Sigmoid colon (tissue), 6 donors: ENCODE measurements at regions not wholly inside any gene's neighbourhood (a gene's known extent, or its start where the extent isn't known, plus 50 kb on each side); places are given as distances from the start of the nearest gene placed in this dataset.

ENCODE experiments used
- DNase-seq: peaks from one replicate; pipeline ENCODE4 v3.0.0-alpha.2; 2019
- H3K27ac ChIP-seq, 4 donors: fragments of 200-600 bp; sonication (generic); one replicate each; pipeline ENCODE4 v1.5.1; 2016 to 2019; ENCODE audit warnings: mild to moderate bottlenecking in 1 of 4
- H3K27me3 ChIP-seq, 3 donors: fragments of 200-600 bp; sonication (generic); one replicate each; pipeline ENCODE4 v1.5.1; 2019; ENCODE audit warnings: mild to moderate bottlenecking in 1 of 3
- H3K36me3 ChIP-seq, 4 donors: fragments of 200-600 bp; sonication (generic); one replicate each; pipeline ENCODE4 v1.5.1; 2016 to 2019
- H3K4me1 ChIP-seq, 4 donors: fragments of 200-600 bp; sonication (generic); one replicate each; pipeline ENCODE4 v1.5.1; 2017 to 2019
- H3K4me3 ChIP-seq, 4 donors: fragments of 200-600 bp; sonication (generic); one replicate each; pipeline ENCODE4 v1.5.1; 2017 to 2019; ENCODE audit warnings: mild to moderate bottlenecking in 2 of 4, moderate library complexity in 1 of 4
- H3K9me3 ChIP-seq, 4 donors: fragments of 200-600 bp in 3 of 4; sonication (generic) in 3 of 4; one replicate each; pipeline versions ENCODE4 v1.5.1 to v1.6.1; 2013 to 2019
- EP300 ChIP-seq, 4 donors: sonication (generic); formaldehyde crosslinking; IDR thresholded peaks; one replicate each; pipeline ENCODE4 v1.6.1; 2017; ENCODE audit warnings: antibody characterized with exemption in 4 of 4
- POLR2A ChIP-seq, 2 donors: fragments of 450-650 bp; IDR thresholded peaks; one replicate each; pipeline ENCODE4 v1.6.1; 2016; ENCODE audit warnings: antibody characterized with exemption in 2 of 2, mild to moderate bottlenecking in 2 of 2, moderate library complexity in 2 of 2
- POLR2AphosphoS5 ChIP-seq, 4 donors: sonication (generic); formaldehyde crosslinking; IDR thresholded peaks; one replicate each; pipeline ENCODE4 v1.6.1; 2017; ENCODE audit warnings: antibody characterized with exemption in 4 of 4
- WGBS, 2 donors: extraction: QIAGEN DNeasy Blood & Tissue Kit; methylation state at CpG; one replicate each; pipeline ENCODE4 v1.1.7; 2013; 5-methylcytosine and 5-hydroxymethylcytosine counted together
- intact Hi-C: fragments of 100-400 bp; cut with DNase I; formaldehyde crosslinking; loops from one replicate; pipeline ENCODE4 v1.15.1; 2023
- TF ChIP-seq, protein P1 (sequence below), 4 experiments: fragments of 450-650 bp in 3 of 4; fragments of 200-600 bp in 1 of 4; IDR thresholded peaks; one replicate each; pipeline ENCODE4 v1.5.1; 2016 to 2019; ENCODE audit warnings: antibody characterized with exemption in 4 of 4, mild to moderate bottlenecking in 3 of 4, moderate library complexity in 2 of 4
- donor health status: healthy with polysubstance abuse.
- donor health status: healthy.

DNA sequence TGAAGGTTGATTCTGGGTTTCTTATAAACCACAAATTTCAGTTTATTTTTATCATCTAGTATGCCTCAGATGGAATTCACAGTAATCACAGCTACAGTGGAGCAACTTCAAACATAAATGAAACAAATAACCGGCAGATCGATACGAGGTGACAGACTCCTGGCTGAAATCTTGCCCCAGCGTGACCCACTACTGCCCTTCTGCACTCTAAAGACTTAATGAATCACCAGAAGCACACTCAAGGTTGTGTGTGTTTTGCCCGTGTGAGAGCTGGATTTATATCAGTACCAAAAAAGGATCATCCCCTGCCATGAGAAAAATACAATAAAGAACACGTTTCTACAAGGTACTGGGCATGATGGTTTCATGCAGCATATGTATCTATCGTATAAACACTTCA lies 161.7 kb downstream of the KLF12 start:
- TF ChIP-seq, protein P1, sequence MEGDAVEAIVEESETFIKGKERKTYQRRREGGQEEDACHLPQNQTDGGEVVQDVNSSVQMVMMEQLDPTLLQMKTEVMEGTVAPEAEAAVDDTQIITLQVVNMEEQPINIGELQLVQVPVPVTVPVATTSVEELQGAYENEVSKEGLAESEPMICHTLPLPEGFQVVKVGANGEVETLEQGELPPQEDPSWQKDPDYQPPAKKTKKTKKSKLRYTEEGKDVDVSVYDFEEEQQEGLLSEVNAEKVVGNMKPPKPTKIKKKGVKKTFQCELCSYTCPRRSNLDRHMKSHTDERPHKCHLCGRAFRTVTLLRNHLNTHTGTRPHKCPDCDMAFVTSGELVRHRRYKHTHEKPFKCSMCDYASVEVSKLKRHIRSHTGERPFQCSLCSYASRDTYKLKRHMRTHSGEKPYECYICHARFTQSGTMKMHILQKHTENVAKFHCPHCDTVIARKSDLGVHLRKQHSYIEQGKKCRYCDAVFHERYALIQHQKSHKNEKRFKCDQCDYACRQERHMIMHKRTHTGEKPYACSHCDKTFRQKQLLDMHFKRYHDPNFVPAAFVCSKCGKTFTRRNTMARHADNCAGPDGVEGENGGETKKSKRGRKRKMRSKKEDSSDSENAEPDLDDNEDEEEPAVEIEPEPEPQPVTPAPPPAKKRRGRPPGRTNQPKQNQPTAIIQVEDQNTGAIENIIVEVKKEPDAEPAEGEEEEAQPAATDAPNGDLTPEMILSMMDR (IDR thresholded peaks at IDR 0.05), result no peak
- TF ChIP-seq POLR2A (IDR thresholded peaks at IDR 0.05) (no peak), POLR2AphosphoS5 (IDR thresholded peaks at IDR 0.05) (no peak), EP300 (IDR thresholded peaks at IDR 0.05) (no peak)
- H3K9me3 ChIP-seq, result no peaks in the 10 kb centered on the region
- DNase-seq, result no peak
- intact Hi-C loops, result no loop called here
- H3K27ac ChIP-seq, result no peak overlapping the region
- WGBS, 2 donors, result 87 to 94% methylated on average over 7 of the region's 7 CpGs
- H3K27me3 ChIP-seq, result no peaks in the 10 kb centered on the region
- H3K4me3 ChIP-seq, result no peak overlapping the region
- peaks cover 0 to 14% (median 0%) of the 10 kb centered on the region in 4 donors for H3K4me1 ChIP-seq
- no peaks in the 10 kb centered on the region for H3K36me3 ChIP-seq

DNA sequence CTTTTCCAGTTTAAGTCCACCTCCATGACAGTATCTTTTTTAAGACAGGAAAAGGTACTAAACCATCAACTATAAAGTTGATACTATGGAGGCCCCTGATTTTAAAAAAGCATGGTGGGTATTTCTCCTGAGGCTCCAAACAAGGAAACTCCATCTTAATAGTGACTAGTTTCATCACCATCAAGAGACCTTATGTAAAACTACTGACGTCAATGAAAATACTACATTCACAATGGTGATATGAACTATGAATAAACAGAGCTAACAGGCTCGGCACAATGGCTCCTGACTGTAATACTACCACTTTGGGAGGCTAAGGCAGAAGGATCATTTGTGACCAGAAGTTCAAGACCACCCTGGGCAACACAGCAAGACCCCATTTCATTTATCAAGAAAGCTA lies 162.7 kb downstream of the KLF12 start:
- H3K27ac ChIP-seq, result no peak overlapping the region
- TF ChIP-seq POLR2A (IDR thresholded peaks at IDR 0.05), result no peak
- TF ChIP-seq, protein P1 (IDR thresholded peaks at IDR 0.05), result no peak
- TF ChIP-seq POLR2AphosphoS5 (IDR thresholded peaks at IDR 0.05), result no peak
- no peak for TF ChIP-seq EP300 (IDR thresholded peaks at IDR 0.05)
- no peak for DNase-seq
- intact Hi-C loops, result no loop called here
- H3K4me3 ChIP-seq, result no peak overlapping the region
- peaks cover 0 to 14% (median 2%) of the 10 kb centered on the region in 4 donors for H3K4me1 ChIP-seq
- H3K9me3 ChIP-seq, result no peaks in the 10 kb centered on the region
- 93% methylated on average over 2 of the region's 2 CpGs for WGBS, 2 donors
- H3K27me3 ChIP-seq, result no peaks in the 10 kb centered on the region
- no peaks in the 10 kb centered on the region for H3K36me3 ChIP-seq

DNA sequence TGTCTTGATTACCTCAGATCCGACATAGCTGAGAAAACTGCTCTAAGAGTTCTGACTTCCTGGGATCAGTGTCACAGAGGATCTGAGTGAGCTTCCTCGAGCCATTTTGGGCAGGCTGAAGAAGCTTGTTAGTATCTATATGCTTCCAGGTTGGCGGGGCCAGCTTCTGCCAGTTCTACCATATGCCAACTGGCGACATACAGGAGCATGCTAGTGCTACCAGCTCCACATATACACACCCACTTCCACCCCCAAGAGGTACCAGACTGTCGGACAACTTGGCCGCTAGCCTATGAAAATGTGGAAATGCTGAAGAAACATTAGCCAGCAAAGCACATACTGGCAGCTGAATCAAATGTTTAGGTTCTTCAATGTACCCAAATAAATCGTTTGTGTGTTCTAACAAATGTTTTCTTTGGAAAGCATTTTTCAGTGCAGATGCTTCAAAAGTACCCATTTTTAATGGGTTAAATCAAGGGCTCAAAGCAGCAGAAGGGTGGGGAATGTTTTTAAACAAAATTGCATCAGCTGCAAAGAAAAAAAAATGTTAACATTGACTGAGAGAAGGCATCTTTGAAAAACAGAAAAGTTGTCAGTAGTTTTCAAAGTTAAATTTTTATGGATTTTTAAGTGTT lies 163.7 kb downstream of the KLF12 start:
- 90 to 91% methylated on average over 7 of the region's 7 CpGs for WGBS, 2 donors
- peaks cover 0 to 23% (median 5%) of the 10 kb centered on the region in 4 donors for H3K4me1 ChIP-seq
- no peak overlapping the region for H3K27ac ChIP-seq
- H3K27me3 ChIP-seq, result no peaks in the 10 kb centered on the region
- H3K36me3 ChIP-seq, result no peaks in the 10 kb centered on the region
- H3K9me3 ChIP-seq, result no peaks in the 10 kb centered on the region
- H3K4me3 ChIP-seq, result no peak overlapping the region
- no peak for DNase-seq
- TF ChIP-seq, protein P1 (IDR thresholded peaks at IDR 0.05), result no peak
- TF ChIP-seq POLR2AphosphoS5 (IDR thresholded peaks at IDR 0.05) (no peak), POLR2A (IDR thresholded peaks at IDR 0.05) (no peak), EP300 (IDR thresholded peaks at IDR 0.05) (no peak)
- intact Hi-C loops, result no loop called here

DNA sequence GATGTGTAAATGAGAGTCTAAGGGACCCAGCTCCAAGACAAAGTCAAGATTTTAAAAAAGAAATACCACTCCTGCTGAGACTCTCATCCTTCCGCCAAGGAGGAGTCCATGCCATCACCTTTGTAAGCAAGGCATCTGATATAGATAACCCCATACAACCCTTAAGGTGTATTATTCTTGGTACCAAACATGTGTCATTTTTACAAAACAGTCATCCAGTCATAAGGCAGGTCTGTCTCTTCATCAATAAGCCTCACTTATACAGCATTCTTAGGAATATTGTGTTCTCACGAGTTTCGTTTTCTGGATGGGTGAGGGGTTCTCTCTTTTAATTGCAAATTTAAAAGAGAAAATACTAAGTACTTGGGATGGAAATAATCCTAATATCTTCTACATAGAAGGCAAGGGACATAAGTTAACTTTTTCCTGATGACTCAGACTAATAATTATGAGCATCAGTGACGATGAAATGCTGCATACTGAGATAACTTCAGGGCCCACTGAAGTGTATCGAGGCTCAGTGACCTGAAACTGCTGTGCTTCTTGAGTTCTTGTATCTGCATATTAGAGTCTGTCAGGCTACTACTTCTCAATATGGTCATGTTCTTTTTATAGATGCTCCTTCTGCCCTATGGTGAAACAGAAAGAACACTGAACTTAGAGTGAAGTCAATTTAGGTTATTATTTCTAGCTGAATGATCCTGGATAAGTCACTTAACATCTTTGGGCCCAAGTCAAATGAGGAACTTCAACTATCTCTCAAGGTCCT lies 166.6 kb downstream of the KLF12 start:
- WGBS, 2 donors, result 85 to 96% methylated on average over 5 of the region's 5 CpGs
- Histone ChIP-seq H3K4me1 (peaks cover 0 to 22% (median 5%) of the 10 kb centered on the region in 4 donors), H3K36me3 (no peaks in the 10 kb centered on the region), H3K27ac (no peak overlapping the region), H3K27me3 (no peaks in the 10 kb centered on the region), H3K4me3 (no peak overlapping the region), H3K9me3 (no peaks in the 10 kb centered on the region)
- no peak for DNase-seq
- no peak for TF ChIP-seq POLR2A (IDR thresholded peaks at IDR 0.05)
- TF ChIP-seq EP300 (IDR thresholded peaks at IDR 0.05), result no peak
- no peak for TF ChIP-seq POLR2AphosphoS5 (IDR thresholded peaks at IDR 0.05)
- TF ChIP-seq, protein P1 (IDR thresholded peaks at IDR 0.05), result no peak
- intact Hi-C loops, result no loop called here
